ENCODE measurements at regions not wholly inside any gene's neighbourhood (a gene's known extent, or its start where the extent isn't known, plus 50 kb on each side); places are given as distances from the start of the nearest gene placed in this dataset.
"Not testable (repeated sequence)": the region's sequence is repeated elsewhere in the genome, so short reads cannot be mapped to it uniquely, and the experiment has no call there.

- DNase-seq: no peak
These were observed 127.9 kb downstream of the DLEU7 start for GRCh38 chr13:50715402-50716146.

- no peak for DNase-seq
These were observed 122.4 kb downstream of the DLEU7 start for GRCh38 chr13:50720861-50721671.

GRCh38 chr13:50721672-50721992 is 121.9 kb downstream of the DLEU7 start:
- DNase-seq: no peak

- no peak for DNase-seq
These were observed 120.9 kb downstream of the DLEU7 start for GRCh38 chr13:50722440-50723125.

GRCh38 chr13:50724438-50724837 is 119.1 kb downstream of the DLEU7 start:
- DNase-seq: no peak

GRCh38 chr13:50724913-50725312 is 118.6 kb downstream of the DLEU7 start:
- DNase-seq: no peak

GRCh38 chr13:50726164-50726563 is 117.3 kb downstream of the DLEU7 start:
- DNase-seq: no peak

- no peak for DNase-seq
These were observed 114.3 kb downstream of the DLEU7 start for GRCh38 chr13:50729177-50729576.

- peak; percentile 19 for DNase-seq
These were observed 112.8 kb downstream of the DLEU7 start for GRCh38 chr13:50730496-50731351.

- DNase-seq: peak; percentile 59
These were observed 112.1 kb downstream of the DLEU7 start for GRCh38 chr13:50731400-50731799.

GRCh38 chr13:50732712-50733111 is 110.8 kb downstream of the DLEU7 start:
- DNase-seq: peak; percentile 73

GRCh38 chr13:50733392-50733791 is 110.1 kb downstream of the DLEU7 start:
- DNase-seq: no peak

GRCh38 chr13:50735071-50735470 is 108.4 kb downstream of the DLEU7 start:
- DNase-seq: no peak

GRCh38 chr13:50740052-50740741 is 103.3 kb downstream of the DLEU7 start:
- peak; percentile 54 for DNase-seq

- no peak for DNase-seq
These were observed 101.1 kb downstream of the DLEU7 start for GRCh38 chr13:50742353-50742752.

- no peak for DNase-seq
These were observed 100.5 kb downstream of the DLEU7 start for GRCh38 chr13:50742968-50743367.

GRCh38 chr13:50744116-50744660 is 99.3 kb downstream of the DLEU7 start:
- DNase-seq: no peak

GRCh38 chr13:50745542-50746115 is 97.9 kb downstream of the DLEU7 start:
- DNase-seq: no peak

GRCh38 chr13:50747737-50748350 is 95.6 kb downstream of the DLEU7 start:
- no peak for DNase-seq

- DNase-seq: not testable (repeated sequence)
These were observed 90.3 kb downstream of the DLEU7 start for GRCh38 chr13:50753221-50753620.
